ENCODE measurements at regions not wholly inside any gene's neighbourhood (a gene's known extent, or its start where the extent isn't known, plus 50 kb on each side); places are given as distances from the start of the nearest gene placed in this dataset.

DNA sequence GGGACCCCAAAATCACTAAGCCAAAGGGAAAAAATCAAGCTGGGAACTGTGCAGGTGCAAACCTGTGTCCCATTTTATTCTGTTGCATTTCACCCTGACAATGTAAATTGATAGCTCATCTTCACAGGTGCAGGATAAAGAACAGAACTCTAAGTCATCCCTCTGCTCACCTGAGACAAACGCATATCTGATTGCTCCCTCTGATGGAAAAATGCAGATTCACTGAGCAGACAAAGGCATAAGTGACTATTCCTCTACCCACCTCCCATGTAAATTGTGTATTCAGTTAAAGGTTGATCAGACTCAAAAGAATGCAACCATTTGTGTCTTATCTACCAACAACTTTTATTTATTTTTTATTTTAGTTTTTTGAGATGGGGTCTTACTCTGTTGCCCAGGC lies 644.2 kb downstream of the PTPRU start:
- TF ChIP-seq, protein P1, sequence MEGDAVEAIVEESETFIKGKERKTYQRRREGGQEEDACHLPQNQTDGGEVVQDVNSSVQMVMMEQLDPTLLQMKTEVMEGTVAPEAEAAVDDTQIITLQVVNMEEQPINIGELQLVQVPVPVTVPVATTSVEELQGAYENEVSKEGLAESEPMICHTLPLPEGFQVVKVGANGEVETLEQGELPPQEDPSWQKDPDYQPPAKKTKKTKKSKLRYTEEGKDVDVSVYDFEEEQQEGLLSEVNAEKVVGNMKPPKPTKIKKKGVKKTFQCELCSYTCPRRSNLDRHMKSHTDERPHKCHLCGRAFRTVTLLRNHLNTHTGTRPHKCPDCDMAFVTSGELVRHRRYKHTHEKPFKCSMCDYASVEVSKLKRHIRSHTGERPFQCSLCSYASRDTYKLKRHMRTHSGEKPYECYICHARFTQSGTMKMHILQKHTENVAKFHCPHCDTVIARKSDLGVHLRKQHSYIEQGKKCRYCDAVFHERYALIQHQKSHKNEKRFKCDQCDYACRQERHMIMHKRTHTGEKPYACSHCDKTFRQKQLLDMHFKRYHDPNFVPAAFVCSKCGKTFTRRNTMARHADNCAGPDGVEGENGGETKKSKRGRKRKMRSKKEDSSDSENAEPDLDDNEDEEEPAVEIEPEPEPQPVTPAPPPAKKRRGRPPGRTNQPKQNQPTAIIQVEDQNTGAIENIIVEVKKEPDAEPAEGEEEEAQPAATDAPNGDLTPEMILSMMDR (IDR thresholded peaks at IDR 0.05 in 4 of 5, conservative IDR thresholded peaks at IDR 0.05 in 1 of 5), result no peak
- TF ChIP-seq POLR2A (IDR thresholded peaks at IDR 0.05), result no peak

Data from gastrocnemius medialis (tissue), 4 donors.